ENCODE measurements at regions not wholly inside any gene's neighbourhood (a gene's known extent, or its start where the extent isn't known, plus 50 kb on each side); places are given as distances from the start of the nearest gene placed in this dataset.

GRCh38 chr1:59241909-59242308, 55.0 kb upstream of the FGGY start:
- no peak for TF ChIP-seq CTCF (IDR thresholded peaks at IDR 0.05 in 8 of 11, conservative IDR thresholded peaks at IDR 0.05 in 3 of 11)
- no peak for TF ChIP-seq POLR2A (IDR thresholded peaks at IDR 0.05)
- no peak for TF ChIP-seq POLR2AphosphoS5 (IDR thresholded peaks at IDR 0.05)

Measured in spleen (tissue), 7 donors.